HG03108 (cell line): ENCODE measurements at regions not wholly inside any gene's neighbourhood (a gene's known extent, or its start where the extent isn't known, plus 50 kb on each side); places are given as distances from the start of the nearest gene placed in this dataset.

ENCODE experiments used
- ATAC-seq: cut with Tn5 transposase; IDR thresholded peaks from one replicate; pipeline ENCODE4 v1.9.1; 2021; ENCODE audit warnings: moderate library complexity; ENCODE audit not compliant: unreplicated experiment

GRCh38 chr5:68406767-68407241 lies 191.2 kb downstream of the PIK3R1 start:
- ATAC-seq, result peak; percentile 94

- ATAC-seq, result no peak
Observed at GRCh38 chr5:68407311-68408239, 192.0 kb downstream of the PIK3R1 start.

- ATAC-seq, result no peak
Observed at GRCh38 chr5:68408345-68408871, 192.9 kb downstream of the PIK3R1 start.

DNA sequence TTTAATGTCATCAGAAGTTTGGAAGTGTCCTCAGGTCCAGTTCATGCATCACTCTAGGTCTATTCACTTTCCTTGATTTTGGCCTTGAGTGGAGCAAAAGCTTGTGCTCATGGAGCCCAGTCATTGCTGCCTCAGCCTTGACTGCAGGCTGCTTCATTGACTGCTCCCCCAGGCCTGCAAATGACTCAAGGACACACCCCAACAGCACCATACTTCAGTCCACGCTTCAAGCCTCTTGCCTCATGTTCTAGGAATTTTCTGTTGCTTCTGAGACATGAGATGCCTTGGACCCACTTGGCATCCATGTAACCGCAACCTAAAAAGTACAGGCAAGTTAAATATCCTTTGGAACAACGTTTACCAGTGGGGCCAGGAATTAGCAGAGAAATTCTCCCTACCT lies 193.7 kb downstream of the PIK3R1 start:
- no peak for ATAC-seq

DNA sequence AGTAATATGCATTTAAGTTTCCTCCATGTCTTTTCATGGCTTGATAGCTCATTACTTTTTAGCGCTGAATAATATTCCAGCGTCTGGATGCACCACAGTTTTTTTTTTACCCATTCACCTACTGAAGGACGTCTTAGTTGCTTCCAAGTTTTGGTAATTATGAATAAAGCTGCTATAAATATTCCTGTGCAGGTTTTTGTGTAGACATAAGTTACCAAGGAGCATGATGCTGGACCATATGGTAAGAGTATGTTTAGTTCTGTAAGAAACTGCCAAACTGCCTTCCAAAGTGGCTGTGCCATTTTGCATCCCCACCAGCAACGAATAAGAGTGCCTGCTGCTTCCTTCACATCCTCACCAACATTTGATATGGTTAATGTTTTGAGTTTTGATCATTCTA lies 195.6 kb downstream of the PIK3R1 start:
- ATAC-seq, result no peak

DNA sequence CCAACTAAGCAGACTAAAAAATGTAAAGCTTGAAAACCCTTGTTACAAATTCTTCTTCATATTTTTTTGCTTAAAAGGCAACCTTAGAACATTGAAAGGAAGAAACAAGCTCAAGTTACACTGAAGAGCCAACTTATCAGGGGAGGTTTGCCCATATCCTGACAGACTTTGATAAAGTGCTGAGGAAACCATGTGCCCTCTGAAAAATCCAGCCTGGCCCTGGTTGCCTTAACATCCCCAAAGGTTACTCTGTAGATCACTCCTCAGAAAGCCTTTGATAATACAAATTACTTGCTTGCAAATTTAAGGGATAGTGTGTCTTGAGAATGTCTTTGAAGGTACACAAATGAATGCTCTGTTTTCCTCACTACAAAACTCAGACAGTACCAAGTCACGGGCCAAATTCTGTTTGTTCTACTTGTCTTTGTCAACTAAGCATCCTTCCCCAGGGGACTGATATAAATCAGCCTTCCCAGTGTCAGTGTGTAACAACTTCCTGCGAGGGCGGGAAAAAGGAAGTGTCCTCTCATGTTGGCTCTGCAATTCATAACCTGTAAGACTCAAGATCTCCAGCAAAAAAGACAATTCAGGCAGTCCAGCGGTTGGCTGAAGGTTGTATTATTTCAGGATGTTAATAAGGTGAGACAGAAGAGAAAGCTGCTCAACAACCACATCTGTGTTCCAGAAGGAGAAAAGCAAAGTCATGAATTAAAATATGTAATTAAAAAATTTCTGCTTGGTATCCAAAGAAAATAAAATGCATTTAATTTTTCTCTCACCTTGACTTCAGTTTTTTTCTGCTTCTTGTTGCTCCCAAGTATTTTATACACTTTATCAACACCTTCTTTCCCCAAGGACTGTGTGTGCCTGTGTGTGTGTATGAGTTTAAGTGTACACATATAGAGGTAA lies 199.9 kb downstream of the PIK3R1 start:
- ATAC-seq, result no peak

DNA sequence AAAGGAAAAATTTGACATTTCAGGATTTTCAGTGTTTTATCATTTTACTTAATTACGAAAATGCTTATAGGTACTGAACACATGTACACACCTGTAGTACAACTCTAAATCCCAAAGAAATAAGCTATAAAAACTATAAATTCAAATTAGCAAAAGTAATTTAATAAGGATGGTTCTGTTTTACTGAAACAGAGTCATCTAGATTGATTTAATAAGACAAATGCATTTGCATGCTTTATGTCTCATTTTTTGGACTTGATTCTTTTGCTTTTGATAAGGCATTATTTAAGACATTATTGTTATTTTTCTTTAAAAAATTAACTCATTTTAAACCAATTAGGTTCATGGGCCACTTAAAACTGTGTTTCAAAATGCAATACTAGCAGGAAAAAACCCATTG lies 201.2 kb downstream of the PIK3R1 start:
- ATAC-seq, result no peak

DNA sequence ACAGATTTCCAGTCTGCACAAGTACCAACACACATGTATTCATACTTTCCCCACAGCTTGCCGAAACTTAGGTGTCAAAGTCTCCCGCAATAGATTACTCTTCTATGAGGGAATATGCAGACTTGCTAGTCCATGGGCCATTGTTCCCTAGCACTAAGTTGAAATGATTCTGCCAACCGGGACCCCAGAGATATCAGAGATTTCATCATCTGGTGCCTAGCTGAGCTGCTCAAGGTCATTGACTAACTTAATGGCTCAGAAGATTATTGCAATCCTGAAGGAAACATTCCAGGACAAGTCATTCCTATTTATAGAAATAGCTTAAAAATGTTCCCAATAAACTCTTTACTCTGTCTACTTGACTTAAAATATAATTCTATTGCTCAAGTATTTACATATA lies 202.6 kb downstream of the PIK3R1 start:
- no peak for ATAC-seq

DNA sequence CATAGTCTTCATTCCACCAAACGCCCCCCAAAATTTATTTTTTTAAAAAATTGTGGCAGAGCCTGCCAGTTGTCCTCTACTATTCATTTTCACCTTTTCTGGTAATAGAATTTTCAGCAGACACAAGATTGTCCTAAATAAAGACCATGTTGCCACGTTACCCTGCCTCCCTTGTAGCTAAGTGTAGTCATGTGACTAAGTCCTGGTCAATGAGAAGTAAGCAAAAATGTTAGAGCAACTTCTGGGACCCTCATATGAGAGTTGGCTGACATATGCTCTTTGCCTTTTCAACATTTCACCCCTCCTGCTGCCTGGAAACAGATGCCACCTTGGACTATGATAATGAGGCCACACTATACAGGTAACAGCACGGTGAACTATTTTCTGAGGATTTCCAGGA lies 203.1 kb downstream of the PIK3R1 start:
- no peak for ATAC-seq

DNA sequence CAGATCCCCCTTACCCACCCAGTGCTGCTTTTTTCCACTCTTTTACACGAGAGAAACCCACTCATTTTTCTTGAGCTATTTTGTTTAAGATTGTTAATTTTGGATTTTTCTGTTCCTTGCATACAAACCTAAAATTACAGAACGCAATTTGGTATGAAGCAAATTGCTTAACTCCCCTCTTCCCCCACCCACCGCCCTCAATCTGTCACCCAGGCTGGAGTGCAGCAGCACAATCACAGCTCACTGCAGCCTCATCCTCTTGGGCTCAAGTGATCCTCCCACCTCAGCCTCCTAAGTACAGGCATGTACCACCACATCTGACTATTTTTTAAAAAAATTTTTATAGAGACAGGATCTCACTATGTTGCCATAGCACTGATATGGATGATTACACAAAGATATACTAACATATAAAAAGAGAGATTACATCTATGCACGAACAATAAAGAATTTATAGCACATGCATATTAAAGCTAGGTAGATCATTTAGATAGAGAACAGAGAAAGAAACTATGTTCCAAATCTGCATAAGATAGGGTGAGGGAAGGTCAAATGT lies 203.6 kb downstream of the PIK3R1 start:
- no peak for ATAC-seq

DNA sequence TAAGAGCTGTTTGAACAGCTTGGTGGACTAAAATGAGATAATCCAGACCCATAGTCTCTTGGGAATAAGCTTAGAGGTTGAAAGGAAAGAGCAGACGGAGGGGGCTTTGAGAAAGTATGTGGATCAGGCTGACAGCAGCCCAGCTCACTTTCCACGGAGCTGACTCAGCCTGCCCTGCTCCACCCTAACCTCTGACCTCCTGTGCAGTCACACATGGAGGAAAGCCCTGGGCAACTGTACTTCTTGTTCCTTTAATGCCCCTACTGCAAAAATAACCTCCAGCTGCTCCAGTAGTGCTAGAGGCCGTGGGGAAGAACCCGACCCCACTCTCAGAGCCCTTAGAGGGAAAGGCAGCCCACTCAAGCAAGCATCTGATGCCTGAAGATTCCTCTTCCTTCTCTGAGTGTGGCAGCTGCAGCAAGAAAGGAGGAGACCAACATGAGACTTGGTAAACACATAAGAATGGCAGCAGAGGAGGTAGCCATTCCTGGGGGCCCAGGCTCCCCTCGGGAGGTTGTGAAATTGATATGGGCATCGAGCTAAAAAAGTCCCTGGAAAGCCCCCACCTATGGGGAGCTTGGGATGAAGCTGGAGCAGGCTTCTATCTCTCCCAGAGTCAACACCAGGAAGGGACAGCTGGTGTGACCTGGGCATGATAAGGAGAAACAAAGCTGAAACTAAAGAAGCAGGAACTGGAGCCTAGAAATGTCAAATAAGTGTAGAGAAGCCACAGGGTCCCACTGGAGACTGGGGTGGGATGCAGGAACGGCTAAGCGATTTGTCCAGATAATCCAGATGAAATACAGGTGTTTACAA lies 204.3 kb downstream of the PIK3R1 start:
- ATAC-seq, result no peak

DNA sequence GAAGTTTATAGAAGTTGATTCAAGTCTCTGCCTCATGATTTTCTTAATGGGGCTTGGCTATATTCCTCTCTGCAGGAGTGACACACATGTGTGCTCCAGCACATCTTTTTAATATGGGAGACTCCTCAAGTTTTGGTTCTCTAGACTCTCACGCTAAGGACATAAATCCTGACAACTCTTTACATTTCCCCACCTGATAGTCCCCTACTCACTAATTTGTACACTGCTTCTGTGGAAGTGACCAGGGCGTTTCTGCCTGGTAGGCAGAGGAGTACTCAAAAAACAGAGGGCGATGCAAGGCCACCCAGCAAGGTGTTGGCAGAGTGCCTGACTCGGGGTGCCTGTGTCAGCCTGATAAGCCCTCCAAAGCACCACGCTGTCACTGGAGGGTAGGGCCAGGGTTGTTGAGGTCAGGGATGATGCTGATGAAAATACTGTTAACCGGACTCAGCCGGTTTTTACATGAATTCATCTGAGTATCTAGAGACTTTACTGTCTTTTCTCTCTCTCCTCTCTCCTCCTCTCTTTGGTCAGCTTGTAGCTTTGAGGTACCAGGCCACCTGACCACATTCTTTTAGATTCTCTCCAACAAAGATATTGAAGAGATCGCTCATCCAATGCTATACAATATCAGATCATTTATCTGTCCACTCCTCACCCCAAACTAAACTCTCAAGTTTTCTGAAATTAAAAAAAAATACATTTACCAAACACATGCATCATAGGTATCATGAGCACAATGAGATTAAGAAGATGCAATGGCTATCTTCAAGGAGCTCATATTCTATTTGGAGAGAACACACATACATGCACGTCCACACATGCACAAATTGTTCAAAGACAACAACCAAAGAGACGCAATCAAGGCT lies 205.2 kb downstream of the PIK3R1 start:
- ATAC-seq, result no peak

DNA sequence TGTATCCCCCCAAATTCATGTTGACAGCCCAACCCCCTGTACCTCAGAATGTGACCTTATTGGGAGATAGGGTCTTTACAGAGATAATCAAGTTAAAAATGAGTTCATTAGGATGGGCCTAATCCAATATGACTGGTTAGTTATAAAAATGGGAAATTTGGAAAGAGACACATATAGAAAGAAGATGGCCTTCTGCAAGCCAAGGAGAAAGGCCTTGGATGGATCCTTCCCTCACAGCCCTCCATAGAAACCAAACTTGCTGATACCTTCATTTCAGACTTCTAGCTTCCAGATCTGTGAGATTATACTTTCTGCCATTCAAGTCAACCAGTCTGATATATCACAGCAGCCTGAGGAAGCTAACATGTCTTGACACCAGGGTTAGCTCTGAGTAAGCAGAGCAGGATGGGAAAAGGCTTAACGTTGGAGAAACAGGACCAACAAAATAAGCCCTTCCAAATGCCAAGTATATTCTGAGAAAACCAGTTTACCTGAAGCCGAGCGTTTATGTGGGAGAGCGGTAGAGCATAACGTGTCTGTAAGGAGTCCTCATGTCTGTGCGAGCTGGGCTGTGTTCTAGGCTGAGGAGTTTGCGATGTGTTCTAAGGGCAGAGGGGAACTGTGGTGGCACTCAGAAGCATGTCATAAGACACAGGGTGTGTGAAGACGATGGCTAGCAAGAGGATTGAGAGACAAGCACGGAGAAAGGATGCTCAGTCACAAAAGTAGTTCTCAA lies 206.1 kb downstream of the PIK3R1 start:
- ATAC-seq, result no peak

- ATAC-seq, result no peak
Observed at GRCh38 chr5:68423154-68423811, 207.7 kb downstream of the PIK3R1 start.

DNA sequence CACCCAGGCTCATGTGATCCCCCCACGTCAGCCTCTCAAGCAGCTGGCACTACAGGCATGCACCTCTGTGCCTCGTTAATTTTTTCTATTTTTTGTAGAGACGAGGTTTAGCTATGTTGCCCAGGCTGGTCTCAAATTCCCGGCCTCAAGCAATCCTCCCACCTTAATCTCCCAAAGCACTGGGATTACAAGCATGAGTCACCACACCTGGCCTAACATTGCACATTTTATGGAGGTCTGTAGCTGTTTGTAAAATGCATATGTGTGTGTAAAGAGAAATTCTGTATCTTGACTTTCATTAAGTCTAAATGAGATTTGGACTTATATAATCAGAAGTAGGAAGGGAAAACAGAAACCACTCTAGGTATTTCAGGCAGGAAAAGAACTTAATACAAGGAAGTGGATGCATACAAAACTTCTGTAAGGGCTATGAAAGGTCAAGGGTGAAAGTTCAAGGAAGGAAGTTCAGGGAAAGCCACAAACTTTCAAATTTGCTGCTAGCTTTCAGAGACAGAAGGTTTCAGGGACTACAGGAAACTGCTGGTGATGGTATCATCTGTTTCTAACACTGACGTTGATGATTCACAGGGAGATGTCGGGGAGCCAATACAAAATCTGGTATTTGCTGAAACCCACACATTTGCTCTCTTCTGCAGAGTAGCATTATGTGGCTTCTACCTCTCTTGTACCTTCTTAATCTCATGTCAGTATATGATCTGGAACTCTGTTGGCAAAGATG lies 209.4 kb downstream of the PIK3R1 start:
- peak; percentile 87 for ATAC-seq

- no peak for ATAC-seq
Observed at GRCh38 chr5:68426586-68426985, 211.0 kb downstream of the PIK3R1 start.

- ATAC-seq, result no peak
Observed at GRCh38 chr5:68428231-68428811, 212.8 kb downstream of the PIK3R1 start.
